CD4-positive, alpha-beta T cell treated with Interleukin-17A for 1 hour (primary cell): ENCODE measurements at regions not wholly inside any gene's neighbourhood (a gene's known extent, or its start where the extent isn't known, plus 50 kb on each side); places are given as distances from the start of the nearest gene placed in this dataset.
"Not testable (repeated sequence)": the region's sequence is repeated elsewhere in the genome, so short reads cannot be mapped to it uniquely, and the experiment has no call there.

Experiments
- DNase-seq: peaks from one replicate; pipeline ENCODE4 v3.0.0-alpha.2; 2020

DNA sequence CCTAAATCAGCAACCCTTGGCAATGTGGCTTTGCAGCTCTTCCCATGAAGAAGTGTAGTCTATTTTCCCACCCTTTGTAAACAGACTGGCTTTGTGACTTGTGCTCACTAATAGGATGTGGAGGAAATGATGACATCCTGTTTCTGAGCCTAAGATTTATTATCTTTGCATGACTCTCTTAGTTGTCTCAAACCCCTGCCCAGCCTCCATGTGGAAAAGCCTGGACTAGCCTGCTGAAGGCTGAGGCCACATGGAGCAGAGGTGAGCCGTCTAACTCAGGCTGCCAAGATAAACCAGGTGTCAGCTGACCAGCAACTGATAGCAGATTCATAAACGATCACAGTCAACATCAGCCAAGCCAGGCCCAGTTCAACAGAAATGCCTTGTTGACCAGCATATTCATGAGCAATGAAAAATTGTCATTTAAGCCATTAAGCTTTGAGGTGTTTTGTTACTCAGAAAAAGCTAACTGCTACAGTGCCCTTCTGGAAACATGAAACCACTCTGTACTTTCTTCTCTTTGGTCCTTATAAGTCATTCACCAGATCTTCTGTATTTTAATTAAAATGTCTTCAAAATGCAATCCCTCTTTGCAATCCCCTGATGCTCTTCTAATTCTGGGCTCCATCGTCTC, 586.3 kb upstream of the ANKRD30A start:
- no peak for DNase-seq

DNA sequence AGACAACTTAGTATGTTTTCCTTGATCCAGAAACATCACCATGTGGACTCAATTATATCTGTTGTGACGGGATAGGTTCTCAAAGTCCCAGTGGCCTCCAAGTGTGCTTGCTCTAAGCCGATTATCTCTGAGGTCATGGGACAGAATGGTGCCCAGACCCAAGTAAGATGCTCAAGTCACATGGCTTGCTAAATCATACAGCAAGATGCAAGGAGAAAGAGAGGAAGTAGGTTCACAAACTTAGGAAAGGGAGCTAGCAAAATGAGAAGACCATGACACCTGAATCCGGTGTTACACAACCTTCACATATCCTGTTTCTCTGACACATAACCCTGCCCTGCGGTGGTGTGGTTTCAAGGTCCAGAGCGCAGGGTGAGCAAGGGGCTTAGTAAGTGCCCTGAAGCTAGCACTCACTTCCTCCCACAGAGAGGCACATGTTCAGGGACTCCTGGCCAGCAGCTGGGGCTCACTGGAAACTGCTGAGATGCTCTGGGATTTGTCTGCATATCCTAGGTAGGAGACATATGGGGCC, 590.9 kb upstream of the ANKRD30A start:
- no peak for DNase-seq

DNA sequence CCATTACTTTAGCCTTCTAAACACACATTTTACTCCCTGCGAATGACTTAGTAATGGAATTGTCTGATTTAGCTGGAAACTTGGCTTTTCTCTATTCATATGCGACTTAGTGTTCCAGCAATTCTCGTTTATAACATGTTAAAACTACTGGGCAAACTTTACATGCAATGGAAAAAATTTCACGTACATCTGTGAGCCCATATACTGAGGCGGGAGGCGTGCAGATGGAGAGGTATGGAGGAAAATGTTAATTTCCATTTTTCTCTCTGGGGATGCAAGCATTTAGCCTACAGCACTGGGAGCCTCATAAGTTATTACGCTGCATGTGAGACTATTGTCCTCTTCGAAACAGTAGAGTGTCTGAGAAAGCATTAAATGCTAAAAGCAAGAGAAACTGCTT, 591.5 kb upstream of the ANKRD30A start:
- no peak for DNase-seq

DNA sequence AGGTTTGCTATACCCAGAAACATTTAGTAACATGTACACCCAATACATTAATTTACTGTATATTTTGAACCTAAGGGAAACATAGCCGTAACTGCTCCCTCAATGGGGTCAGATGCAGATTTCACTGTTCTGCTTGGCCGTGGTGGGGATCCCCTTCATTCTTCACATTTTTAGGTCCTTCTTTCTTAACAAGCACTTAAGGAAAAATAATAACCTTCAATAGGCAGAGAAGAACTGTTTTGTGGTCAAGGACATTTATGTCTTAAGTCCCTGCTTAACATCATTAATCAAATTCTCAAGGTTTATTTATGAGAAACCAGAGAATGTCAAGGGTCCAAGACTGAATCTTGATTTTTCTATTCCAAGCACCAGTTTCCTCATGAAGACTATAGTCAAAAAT, 592.1 kb upstream of the ANKRD30A start:
- DNase-seq, result no peak

DNA sequence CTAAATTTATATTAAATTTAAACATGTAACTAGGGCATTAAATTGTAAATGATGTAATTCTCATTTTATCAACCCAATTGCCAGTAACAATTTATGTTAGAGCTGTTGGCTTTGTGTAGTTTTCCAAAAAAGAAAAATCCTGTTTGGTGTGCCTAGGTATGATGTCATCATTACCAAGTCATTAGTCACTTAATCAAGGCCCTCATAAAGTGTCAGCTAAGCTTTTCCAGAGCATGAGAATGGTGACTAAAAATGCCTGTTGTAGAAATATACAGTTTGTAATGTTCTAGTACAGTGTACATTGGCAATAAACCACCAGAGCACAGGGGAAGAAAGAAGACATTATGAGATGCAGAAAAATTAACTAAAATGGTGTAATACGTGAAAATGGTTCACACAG, 593.8 kb upstream of the ANKRD30A start:
- DNase-seq, result no peak

DNA sequence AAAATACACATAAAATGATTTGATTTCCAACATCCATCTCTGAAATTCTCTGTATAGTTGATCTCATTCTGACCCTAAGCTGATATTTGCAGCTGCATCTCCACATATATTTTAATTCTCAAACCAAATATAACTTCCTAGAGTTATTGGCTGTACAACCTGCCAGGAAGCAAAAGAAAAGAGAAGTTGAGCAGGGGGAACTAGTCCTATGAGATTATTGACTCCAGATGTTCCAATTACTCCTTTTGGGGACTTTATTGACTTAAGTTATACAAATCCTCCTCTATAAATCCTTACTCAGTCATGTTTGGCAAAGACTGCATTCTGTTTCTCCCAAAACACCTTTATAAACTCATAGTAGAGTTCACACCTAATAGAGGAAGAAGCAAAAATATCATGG, 599.4 kb upstream of the ANKRD30A start:
- DNase-seq, result no peak

DNA sequence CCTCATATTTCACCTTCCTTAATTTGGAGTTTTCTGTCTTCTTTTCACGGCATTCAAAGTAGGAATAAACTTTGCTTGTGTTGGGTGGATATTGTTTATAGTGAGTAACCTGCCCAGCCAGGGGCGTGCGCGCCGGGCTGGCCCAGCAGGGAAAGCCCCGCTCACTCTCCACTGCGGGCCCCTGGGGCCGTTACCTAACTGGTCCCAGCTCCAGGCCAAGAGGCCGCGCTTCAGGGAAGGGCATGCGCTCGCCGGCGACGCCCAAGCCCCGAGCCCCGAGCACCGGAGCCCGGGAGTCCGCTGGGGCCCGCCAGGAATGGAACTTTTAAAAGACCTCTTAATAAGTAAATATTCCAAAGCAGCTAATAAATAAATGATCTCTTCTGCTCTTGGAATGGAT, 601.3 kb upstream of the ANKRD30A start:
- not testable (repeated sequence) for DNase-seq

DNA sequence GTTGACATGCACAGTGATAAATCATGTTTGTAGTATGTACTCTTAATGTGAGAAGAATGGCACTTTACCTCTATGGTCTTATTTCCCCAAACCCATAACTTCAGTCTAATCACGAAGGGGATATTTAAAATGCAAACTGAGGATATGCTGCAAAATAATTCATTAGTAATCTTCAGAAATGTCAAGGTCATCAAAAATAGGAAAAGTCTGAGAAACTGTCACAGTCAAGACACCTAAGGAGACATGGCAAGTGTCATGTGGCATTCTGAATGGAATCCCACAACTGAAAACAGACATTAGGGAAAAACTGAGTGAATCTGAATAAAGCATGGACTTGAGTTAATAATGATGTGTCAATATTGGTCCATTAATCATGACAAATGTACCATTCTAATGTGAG, 605.5 kb upstream of the ANKRD30A start:
- DNase-seq, result no peak

DNA sequence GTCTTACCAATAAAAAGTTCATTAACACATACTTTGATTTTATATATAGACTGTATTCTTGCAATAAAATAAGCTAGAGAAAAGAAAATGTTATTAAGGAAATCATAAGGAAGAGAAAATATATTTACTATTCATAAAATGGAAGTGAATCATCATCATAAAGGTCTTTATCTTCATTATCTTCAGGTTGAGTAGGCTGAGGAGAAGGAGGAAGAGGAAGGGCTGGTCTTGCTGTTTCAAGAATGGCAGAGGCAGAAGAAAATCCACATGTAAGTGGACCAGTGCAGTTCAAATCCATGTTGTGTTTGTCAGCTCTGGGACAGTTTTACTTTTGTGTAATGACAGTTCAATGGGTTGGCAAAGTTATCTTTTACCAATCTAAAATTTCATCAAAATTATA, 609.1 kb upstream of the ANKRD30A start:
- no peak for DNase-seq

DNA sequence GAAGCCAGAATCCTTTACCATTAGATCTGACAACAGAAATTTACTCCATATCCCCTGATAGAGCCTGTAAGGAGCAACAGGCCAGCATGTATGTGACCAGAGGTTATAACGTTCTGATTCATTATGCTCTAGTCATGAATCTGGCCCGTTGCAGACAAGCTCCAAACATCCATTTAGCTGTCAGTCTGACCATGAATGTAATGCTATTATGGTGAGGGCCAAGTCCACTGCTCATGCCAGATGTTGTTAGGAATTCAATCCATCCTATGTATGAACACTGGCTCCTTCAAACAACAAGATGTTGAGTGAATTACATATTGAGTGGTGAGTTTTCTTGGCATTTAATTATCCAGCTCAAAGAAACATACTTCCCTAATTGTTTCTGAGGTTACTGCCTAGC, 610.1 kb upstream of the ANKRD30A start:
- no peak for DNase-seq

DNA sequence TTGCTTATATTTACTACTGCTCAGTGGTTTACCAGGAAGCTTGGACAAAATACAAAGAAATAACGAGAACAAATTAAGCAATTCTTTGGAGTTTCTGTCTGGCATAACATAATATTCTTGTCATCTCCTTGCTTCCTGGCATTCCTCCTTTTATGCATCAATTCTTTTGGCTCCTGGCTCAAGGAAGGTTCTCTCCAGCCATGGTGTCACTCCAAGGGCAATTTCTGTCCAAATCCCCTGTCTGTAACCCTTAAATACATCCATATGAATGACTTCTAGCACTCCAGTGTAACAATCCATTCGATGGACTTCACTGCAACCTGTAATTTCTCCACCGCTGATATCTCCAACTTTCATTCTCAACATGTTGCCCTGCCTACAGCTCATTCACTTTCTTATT, 617.7 kb upstream of the ANKRD30A start:
- DNase-seq, result no peak

DNA sequence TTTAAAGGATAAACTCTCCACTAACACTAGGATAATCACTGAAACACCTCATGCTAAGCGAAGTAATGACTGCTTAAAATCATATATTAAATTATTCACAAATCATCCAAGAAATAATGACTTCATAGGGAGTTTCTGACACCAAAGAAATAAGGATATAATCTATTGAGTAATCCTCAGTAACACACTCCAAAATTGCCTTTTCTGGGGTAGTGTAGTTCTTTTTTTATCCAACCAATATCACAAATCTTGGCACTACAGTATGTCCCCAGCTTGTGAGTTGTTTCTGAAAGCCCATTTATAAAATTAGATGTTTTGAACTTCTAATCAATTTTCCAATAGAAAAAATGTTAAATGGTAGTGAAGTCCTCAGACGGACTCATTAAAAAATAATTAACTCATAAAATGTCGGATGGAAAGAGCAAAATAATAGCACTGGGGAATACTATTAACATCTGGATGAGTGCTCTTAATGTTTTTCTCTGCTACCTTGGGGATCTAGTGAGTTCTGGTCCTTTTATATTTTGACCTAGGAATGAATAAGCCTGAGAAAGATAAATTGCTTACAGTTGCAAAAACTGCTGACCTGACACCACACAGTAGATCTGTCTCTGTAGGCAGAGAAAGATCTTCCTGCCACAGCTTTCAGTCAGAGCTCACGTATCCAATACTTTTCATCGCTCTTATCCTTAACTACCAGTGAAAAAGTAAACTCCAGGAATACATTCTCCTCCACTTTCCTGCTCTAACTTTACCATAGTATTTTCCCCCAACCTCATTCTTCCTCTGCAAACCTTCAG, 618.5 kb upstream of the ANKRD30A start:
- no peak for DNase-seq

DNA sequence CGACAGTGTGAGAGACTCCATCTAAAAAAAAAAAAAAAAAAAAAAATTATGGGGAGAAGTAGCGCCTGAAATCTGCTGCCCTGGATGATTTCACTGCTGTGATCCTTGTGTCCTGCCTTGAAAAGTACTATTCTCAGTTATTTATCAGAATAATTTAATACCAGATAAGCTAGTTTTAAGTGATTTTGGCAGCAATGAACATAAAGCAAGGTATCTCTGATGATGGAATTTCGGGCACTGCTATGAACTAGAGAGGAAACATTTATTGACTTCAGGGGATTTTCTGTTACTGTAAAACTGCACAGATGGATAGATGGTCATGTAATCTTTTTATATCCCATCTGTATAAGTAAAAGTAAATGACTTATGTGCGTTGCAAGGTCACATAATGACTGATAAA, 619.1 kb upstream of the ANKRD30A start:
- no peak for DNase-seq

DNA sequence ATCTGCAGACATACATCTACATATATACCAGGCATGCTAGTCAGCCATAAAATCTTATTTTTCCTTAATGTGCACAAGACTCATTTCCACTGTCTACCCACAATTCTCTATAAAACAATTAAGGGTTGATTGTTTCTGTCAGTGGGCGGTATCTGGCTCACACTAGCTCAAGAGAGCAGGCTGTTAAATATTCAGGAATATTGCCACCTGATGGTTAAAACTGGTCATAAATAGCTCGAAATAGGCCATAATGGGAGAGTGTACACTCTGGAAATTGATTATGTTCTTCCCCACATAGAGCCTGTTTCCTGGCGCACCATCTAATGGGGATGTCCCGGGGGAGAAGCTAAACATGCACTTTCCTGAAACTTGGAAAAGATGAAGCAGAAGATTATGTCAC, 620.6 kb upstream of the ANKRD30A start:
- DNase-seq, result no peak

DNA sequence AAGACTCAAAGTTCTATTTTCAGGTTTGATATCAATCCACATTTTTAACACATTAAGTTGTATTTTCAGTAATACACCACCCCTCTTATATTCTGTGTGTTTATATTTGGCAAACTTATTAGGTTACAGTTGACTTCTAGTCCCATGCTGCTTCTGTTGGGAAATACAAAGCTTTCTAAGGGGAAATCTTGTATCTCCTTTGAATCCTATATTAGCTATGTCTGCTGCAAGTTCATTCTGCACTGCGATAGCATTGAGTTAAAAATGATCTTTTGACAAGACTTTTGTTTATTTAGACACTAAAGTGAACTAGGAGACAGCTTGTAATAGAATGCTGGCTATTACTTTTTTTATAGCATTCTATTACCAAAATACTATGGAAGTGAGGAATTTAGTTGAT, 625.1 kb upstream of the ANKRD30A start:
- no peak for DNase-seq

DNA sequence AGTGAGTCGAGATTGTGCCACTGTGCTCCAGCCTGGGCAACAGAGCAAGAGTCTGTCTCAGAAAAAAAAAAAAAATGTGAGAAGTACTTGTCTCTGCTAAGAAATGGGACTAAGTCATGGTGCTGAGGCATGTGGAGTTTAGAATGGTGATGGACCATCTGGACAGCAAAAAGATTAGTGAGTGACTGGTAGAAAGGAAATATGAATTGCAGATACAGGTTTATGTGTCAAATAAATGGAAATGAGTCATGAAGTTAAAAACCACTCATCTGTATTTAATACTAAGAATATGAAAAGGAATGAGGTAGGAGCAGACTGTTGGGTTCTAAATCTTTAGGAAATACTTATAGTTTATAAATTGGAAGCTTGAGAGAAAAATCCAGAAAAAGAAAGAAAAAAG, 625.7 kb upstream of the ANKRD30A start:
- DNase-seq, result no peak

DNA sequence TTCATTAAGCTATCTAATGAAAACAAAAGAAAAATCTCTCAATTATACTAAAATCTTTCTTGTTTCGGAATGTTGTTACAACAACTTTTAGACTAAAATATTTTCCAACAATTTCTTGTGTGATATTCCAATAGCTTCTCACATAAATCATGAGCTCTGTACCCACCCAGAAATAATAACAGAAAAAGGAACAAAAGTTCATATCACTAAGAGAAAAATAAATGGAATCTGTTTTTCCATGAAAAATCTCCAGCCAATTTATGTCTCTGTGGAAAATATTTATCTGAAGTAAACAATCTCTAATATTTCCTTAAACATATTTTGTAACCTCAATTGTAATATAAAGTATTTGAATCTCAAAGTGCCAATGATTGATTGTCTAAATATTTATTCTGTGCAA, 628.6 kb upstream of the ANKRD30A start:
- DNase-seq, result no peak

DNA sequence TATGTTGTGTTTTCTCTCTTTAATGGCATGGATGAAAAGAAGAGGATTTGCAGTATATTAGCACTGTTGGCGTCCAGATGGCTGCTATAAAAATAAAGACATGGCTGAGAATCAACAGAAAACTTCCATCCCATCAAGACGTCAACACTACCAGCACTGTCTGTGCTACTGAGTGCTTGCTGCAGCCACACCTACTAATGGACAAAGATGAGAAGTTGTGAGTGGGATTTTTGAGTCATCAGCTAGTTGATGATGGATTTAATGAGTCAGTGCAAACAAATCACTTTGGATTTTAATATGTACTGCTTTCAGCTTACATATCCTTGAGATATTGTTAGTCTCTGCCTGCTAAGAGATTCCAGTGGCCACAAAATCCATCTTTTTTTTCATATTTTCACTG, 631.0 kb upstream of the ANKRD30A start:
- DNase-seq, result no peak

DNA sequence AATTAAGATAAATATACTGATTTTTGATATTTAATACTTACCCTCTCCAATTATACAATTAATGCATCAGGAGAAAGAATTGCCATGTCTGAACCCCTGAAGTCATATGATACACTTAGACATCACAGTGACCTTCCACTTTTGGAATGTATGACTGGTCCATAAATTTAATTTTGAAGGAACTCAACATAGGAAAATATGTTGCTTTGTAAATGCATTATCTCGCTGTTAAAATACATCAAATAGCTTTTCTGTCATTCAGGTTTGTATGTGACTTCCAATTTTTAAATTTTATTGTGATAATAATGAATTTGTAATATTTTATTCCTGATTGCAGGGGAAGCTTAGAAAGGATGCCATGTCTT, 631.9 kb upstream of the ANKRD30A start:
- no peak for DNase-seq

DNA sequence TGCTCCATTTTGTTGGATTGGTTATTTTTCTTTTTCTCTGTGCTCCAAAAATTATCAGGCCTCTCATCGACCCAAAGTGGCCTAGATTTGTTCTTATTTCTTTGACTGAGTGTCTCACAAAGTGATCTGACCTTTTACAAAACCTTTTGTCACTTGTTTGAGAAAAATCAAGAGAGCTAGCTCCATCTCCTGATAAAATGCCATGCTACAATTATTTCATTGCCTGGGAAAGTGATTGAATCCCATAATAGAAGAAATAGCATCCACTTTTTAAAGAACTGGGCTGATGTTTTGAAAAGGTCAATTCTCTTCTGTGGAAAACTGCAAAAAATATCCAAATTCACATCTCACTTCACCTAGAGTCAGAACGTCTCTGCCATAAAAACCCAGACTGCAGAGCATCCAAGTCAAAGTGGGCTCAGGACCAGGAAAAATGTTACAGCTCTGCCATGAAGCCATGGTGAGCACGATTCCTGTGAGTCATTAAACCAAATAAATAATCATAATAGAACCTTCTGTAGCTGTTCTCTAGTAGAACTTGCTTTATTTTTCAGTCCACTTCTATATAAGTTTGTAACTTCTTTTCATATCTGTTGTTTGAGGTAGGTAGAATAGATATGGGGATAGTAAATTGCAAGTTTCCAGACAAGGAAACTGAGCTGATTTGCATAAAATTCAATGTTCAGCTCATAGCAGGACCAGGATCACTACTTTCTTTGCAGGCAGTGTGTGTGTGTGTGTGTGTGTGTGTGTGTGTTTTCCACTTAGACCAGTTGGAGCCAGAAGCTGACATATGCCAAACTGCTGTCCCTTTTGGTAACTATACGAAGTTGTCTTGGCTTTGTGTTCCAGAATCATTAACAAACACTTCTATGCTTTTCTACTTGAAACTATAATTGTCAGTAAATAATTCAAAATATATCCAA, 632.5 kb upstream of the ANKRD30A start:
- no peak for DNase-seq

DNA sequence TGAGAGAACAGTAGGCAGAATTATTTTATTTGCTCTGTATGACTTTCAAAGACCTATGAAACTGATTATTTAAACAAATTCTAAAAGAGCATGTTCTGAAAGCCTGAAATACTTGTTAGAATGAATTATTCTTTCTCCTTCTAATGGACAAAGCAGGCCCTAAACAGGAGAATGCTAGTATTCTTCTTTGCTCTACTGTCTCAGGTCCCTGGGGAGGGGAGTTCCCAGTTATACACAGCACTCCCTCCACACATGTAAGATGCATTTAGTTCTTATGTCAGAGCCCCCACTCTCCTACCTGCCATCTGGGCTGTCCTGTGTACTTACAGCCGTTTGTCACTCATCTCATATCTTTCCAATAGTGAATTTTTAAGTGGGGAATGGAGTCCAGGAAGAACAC, 633.5 kb upstream of the ANKRD30A start:
- DNase-seq, result no peak

DNA sequence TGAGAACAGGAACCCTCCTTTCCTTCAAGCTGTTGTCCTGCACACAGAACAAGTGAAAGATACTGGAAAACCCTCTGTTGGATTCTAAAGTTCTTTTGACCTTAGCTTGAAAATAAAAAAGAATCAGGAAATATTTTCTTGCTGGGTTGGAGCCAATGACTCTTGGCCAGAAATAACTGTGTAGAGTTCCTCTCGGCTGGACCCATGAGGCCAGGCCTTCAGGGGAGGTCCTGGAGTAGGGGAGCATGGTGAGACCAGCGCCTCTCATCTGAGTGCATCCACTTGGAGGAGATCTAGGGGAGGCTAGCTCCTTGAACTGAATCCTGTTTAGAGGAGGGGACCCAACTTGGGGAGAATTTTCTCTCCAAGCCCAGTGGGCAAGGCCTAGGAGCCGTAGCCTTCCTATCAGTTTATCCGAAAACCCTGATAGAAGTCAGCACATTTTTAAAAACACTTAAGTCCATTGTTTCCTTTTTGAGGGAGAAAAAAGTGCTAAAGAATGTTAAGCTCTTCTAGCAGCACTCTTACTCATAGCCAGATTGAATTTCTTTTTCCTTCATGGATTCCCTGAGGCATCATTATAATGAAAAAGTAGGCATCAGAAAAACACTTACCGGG, 635.7 kb upstream of the ANKRD30A start:
- DNase-seq, result no peak

DNA sequence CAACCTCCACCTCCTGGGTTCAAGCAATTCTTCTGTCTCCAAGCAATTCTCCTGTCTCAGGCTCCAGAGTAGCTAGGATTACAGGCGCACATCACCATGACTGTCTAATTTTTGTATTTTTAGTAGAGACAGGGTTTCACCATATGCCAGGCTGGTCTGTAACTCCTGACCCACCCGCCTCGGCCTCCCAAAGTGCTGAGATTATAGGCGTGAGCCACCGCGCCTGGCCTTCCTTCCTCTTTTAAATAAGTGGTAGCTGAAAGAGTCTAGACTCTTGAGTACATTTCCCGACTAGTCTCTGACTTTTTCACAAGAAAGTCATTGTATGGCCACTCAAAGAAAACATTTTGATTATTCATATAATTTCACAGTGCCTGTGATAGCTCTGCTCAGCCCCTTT, 636.2 kb upstream of the ANKRD30A start:
- DNase-seq, result no peak
